ENCODE measurements at regions not wholly inside any gene's neighbourhood (a gene's known extent, or its start where the extent isn't known, plus 50 kb on each side); places are given as distances from the start of the nearest gene placed in this dataset.
A peak's percentile ranks its signal among the peaks of the same experiment; 100 is the strongest.
"Not testable (repeated sequence)": the region's sequence is repeated elsewhere in the genome, so short reads cannot be mapped to it uniquely, and the experiment has no call there.

DNA sequence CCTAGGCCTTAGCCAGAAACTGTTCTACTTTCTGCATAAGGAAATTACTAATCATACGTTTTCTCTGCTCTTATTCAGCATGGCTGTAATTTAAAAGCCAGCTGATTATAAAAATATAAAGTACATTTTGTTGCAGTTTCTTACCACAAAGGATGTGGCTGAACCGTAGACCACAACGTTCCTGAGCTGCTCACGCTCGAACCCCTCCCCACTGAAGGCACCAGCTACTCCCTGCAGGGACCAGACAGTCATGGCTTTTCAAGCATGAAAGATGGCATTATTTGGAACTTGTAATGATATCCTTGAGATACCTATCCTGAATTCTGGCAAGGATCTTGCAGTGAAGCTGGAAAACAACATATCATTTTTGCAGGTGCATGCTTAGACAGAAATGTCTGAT, 91.8 kb upstream of the DMRT1 start:
- peak; percentile 51 for DNase-seq

- peak; percentile 25 for DNase-seq
Observed at GRCh38 chr9:750249-750967, 91.1 kb upstream of the DMRT1 start.

DNA sequence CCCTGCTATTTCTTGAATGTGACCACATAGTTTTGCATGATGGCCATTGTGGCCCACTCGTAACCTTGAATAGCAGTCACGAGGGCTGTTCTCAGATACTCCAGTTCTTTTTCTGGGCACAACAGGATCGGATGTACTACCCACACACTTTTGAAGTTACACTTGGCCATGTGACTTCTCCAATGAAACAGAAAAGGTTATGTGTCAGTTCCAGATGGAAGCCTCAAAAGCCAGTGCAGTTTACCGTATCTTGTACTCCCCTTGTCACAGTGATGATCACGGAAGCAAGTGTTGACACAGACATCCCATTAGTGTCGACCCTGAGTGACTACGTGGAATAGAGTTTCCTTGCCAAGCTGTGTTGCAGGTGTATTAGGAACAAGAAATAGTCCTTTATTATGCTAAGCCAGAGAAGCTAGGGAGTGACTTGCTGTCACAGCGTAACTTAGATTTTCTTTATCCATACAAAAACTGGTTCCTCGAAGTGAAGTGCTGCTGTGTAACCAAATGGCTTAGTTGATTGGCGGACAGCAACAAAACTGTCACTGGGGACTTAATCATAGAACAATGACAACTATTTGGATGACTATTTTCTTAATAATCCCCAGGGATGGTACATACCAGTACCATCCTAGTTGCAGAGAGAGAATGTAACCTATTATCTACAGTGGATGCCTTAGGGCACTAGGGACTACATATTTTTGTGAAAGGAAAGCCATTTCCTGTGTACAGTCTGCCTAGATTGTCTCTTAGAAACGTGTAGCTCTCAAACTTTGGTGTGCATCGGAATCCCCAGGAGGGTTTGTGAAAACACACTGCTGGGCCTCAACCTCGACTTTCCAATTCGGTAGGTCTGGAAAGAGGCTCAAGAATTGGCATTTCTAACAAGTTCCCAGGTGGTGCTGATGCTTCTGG, 90.1 kb upstream of the DMRT1 start:
- no peak for DNase-seq

GRCh38 chr9:752201-752600, 89.3 kb upstream of the DMRT1 start:
- DNase-seq: no peak

DNA sequence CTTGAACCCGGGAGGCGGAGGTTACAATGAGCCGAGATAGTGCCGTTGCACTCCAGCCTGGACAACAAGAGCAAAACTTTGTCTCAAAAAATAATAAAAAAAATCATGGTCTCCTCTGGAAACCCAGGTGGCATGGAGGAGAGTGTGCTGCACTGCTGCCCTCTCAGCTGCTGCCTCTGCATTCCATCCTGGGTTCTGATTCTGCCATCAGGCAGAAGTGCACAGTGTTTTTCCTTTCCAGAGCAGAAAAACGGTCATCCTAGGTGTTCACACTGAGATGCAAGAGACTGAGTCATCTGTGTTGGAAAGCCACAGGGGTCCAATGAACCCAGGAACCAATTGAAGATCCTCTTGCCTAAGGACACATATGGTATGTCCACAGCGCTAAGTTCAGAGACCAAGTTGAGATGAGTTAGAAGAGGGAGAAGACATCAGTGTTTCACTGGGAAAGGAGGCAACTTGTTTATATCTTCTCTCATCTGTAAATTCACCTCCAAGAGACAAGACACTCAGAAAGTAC, 88.8 kb upstream of the DMRT1 start:
- DNase-seq: no peak

GRCh38 chr9:753734-754133, 87.8 kb upstream of the DMRT1 start:
- DNase-seq: not testable (repeated sequence)

DNA sequence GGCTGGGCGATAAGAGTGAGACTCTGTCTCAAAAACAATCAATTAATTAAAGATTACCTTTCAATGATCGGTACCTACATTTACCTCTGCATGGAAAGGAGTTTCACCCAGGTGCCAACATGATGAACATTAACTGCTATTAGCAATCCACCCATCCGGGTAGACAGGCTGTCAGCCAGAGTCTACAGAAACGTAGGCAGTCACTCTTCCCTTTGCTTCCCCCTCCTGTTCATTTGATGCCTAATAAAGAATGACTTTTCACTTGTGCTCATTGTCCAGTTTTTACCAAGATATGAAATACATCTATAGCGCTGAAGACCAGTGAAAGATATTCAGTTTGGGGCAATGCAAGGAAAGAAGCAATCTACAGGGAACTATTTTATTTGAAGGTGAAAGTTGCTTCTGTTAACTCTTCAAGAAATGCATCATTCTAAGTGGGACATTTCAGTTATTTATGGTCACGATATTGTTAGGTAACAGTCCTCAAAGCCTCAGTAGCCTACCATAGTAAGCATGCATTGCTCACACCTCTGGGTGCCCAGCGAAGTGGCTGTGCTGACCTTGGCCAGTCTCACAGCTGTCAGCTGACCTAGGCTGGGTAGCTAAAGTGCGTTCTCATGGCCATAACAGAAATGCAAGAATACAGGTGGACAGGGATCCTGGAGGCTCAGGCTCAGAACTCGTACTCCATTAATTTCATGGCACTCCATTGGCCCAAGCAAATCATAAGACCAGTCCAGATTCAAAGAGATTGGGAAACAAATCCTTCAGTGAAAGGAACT, 87.2 kb upstream of the DMRT1 start:
- no peak for DNase-seq

- peak; percentile 83 for DNase-seq
Observed at GRCh38 chr9:755454-756381, 85.8 kb upstream of the DMRT1 start.

DNA sequence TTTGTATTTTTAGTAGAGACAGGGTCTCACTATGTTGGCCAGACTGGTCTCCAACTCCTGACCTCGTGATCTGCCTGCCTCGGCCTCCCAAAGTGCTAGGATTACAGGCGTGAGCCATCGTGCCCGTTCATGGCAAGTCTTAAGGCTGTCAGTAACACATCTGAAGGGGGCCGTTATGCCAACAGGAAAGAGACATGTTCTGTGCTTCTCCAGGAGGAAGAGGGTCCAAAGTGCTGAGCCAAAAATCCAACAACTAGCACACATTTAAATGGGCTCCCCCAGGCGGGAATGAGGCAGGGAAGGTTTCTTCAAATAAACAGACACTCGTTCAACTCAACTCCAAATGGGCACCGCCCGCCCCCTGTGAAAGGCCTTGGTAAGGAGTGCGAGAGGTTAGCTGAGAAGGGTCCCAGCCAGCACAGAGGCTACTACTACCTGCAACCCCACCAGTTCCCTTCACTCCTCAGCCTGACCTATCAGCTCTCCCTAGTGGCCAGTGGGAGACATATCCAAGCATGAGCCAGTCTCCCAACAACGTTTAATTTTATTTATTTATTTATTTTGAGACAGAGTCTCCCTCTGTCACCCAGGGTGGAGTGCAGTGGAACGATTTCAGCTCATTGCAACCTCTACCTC, 84.1 kb upstream of the DMRT1 start:
- DNase-seq: peak; percentile 25

DNA sequence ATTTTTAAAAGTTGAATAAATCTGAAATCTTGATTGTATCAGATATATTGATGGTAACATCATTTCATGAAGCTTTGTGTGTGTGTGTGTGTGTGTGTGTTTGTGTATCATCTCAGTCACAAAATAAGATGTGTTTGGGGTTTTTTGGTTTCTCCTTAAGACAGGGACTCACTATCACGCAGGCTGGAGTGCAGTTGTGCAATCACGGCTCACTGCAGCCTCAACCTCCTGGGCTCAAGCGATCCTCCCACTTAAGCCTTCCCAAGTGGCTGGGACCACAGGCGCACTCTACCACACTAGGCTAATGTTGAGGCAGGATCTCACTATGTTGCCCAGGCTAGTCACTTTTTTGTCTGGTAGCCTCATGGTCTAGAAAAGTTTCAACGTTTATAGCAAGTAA, 83.4 kb upstream of the DMRT1 start:
- DNase-seq: no peak

DNA sequence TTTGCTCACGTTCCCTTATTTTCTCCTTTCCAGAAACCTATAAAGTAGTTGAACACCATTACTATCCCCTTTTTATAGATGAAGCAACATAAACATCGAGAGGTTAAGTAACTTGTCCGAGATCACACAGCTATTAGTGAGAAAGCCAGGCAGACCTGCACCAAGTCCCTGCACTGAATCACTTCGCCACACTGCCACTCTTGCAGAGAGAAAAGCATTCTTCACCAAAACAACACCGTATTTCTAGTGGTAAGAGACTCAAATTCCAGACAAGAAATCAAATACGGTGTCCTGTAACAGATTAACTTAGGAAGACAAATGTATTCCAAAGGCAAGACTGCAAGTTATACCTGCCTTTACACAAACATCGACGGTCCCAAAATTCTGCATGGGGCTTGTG, 82.0 kb upstream of the DMRT1 start:
- no peak for DNase-seq

GRCh38 chr9:759983-760736, 81.3 kb upstream of the DMRT1 start:
- no peak for DNase-seq

- DNase-seq: no peak
Observed at GRCh38 chr9:761176-761792, 80.2 kb upstream of the DMRT1 start.

- no peak for DNase-seq
Observed at GRCh38 chr9:761793-762560, 79.5 kb upstream of the DMRT1 start.

GRCh38 chr9:763692-764091, 77.8 kb upstream of the DMRT1 start:
- DNase-seq: no peak

DNA sequence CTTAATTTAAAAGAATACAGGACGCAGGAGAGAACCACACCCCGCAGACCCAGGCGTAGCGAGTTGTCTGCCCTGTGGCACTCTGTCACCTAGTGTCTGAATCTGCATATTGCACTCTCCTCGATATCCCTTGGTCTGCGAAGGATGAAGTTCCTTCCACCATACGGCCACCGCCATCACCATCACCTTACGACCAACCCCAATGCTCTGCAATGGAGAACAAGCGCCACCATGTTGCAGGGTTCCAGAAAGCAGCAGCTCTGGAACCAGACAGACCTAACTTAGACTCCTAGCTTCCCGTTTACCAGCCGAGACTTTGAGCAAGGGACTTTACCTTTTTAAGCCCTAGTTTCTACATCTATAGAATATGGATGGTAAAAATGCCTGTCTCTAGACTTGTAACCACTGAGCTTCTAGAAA, 77.4 kb upstream of the DMRT1 start:
- peak; percentile 44 for DNase-seq

- no peak for DNase-seq
Observed at GRCh38 chr9:764986-765385, 76.5 kb upstream of the DMRT1 start.

DNA sequence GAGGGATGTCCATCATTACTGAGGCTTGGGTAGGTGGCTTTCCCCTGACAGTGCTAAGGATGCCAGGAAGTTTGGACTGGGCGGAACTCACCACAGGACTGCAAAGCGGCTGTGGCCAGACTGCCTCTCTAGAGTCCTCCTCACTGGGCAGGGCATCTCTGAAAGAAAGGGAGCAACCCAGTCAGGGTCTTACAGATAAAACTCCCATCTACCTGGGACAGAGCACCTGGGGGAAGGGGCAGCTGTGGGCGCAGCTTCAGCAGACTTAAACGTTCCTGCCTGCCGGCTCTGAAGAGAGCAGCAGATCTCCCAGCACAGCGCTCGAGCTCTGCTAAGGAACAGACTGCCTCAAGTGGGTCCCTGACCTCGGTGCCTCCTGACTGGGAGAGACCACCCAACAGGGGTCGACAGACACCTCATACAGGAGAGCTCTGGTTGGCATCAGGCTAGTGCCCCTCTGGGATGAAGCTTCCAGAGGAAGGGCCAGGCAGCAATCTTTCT, 74.4 kb upstream of the DMRT1 start:
- not testable (repeated sequence) for DNase-seq

GRCh38 chr9:776086-776485, 65.4 kb upstream of the DMRT1 start:
- DNase-seq: no peak

Measured in GF-D8 (cell line).